CD4-positive, alpha-beta memory T cell (primary cell): ENCODE measurements at regions not wholly inside any gene's neighbourhood (a gene's known extent, or its start where the extent isn't known, plus 50 kb on each side); places are given as distances from the start of the nearest gene placed in this dataset.

Source experiments
- CTCF ChIA-PET: fragments of 350-600 bp; sonication (Branson Sonifier 250); formaldehyde crosslinking; loops from one replicate; lab custom pipeline; 2021; ENCODE audit warnings: inconsistent platforms; ENCODE audit not compliant: partially characterized antibody; lab: Charles Lee
- POLR2A ChIA-PET: fragments of 350-600 bp; sonication (Branson Sonifier 250); formaldehyde crosslinking; loops from one replicate; lab custom pipeline; 2021; ENCODE audit not compliant: partially characterized antibody; lab: Charles Lee
- DNase-seq, 5 donors: peaks; one replicate each; pipeline versions ENCODE4 v3.0.0 to v3.0.0-alpha.2; 2020 to 2022; ENCODE audit warnings: mixed read lengths in 1 of 5
- H3K27ac ChIP-seq: one replicate; pipeline ENCODE4 v1.7.0; 2013; ENCODE audit warnings: low read depth, low read length
- H3K27me3 ChIP-seq: 2 replicates; pipeline ENCODE4 v1.7.0; 2013; ENCODE audit warnings: mild to moderate bottlenecking, low read length, moderate library complexity; ENCODE audit not compliant: insufficient read depth
- H3K36me3 ChIP-seq: 2 replicates; pipeline ENCODE4 v1.7.0; 2013; ENCODE audit warnings: mild to moderate bottlenecking, low read length, moderate library complexity; ENCODE audit not compliant: insufficient read depth
- H3K4me1 ChIP-seq: 2 replicates; pipeline ENCODE4 v1.7.0; 2013; ENCODE audit warnings: mild to moderate bottlenecking, low read length, moderate library complexity; ENCODE audit not compliant: insufficient read depth
- H3K4me3 ChIP-seq, 2 donors: one replicate each; pipeline ENCODE4 v1.7.0; 2013; ENCODE audit warnings: low read length in 2 of 2, mild to moderate bottlenecking in 1 of 2
- H3K9me3 ChIP-seq, 2 donors: one replicate each; pipeline ENCODE4 v1.7.0; 2013; ENCODE audit warnings: low read length in 2 of 2, control low read depth in 1 of 2; ENCODE audit not compliant: control insufficient read depth in 1 of 2
- H3K27ac Mint-ChIP-seq, 7 donors: one replicate each; pipeline ENCODE4 v1.8.0; 2020 to 2021; ENCODE audit warnings: mixed read lengths in 7 of 7, mild to moderate bottlenecking in 6 of 7, inconsistent platforms in 3 of 7, moderate library complexity in 3 of 7
- H3K27me3 Mint-ChIP-seq, 2 donors: one replicate each; pipeline ENCODE4 v1.8.0; 2020 to 2021; ENCODE audit warnings: mixed read lengths in 2 of 2
- H3K36me3 Mint-ChIP-seq, 2 donors: one replicate each; pipeline ENCODE4 v1.8.0; 2020 to 2021; ENCODE audit warnings: mixed read lengths in 2 of 2, inconsistent platforms in 1 of 2, mild to moderate bottlenecking in 1 of 2
- H3K4me1 Mint-ChIP-seq, 4 donors: one replicate each; pipeline ENCODE4 v1.8.0; 2020 to 2021; ENCODE audit warnings: mixed read lengths in 4 of 4, mild to moderate bottlenecking in 1 of 4
- H3K4me3 Mint-ChIP-seq, 8 donors: one replicate each; pipeline ENCODE4 v1.8.0; 2020 to 2021; ENCODE audit warnings: mixed read lengths in 8 of 8, mild to moderate bottlenecking in 7 of 8, moderate library complexity in 6 of 8, inconsistent platforms in 3 of 8
- H3K9me3 Mint-ChIP-seq, 8 donors: one replicate each; pipeline ENCODE4 v1.8.0; 2020 to 2021; ENCODE audit warnings: mixed read lengths in 8 of 8, mild to moderate bottlenecking in 5 of 8, inconsistent platforms in 3 of 8, moderate library complexity in 1 of 8
- intact Hi-C: fragments of 100-400 bp; cut with micrococcal nuclease; formaldehyde crosslinking; loops from one replicate; pipeline ENCODE4 v1.15.1; 2023

DNA sequence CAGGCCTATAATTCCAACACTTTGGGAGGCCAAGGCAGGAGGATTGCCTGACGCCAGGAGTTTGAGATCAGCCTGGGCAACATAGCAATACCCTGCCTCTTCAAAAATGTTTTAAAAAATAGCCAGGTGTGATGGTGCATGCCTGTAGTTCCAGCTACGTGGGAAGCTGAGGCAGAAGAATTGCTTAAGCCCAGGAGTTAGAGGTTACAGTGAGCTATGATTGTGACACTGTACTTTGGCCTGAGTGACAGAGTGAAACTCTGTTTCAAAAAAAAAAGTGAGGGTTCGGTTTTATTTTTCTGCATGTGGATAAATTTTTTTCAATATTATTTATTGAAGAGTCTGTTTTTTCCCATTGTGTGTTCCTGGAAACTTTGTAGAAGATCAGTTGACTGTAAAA, 208.1 kb downstream of the SLC4A3 start:
- ChIA-PET POLR2A (no interaction called here), CTCF (no interaction called here)
- Histone ChIP-seq H3K27ac (no peak overlapping the region), H3K36me3 (no peaks in the 10 kb centered on the region), H3K27me3 (no peaks in the 10 kb centered on the region), H3K4me1 (no peaks in the 10 kb centered on the region), H3K4me3 (no peak overlapping the region), H3K9me3 (no peaks in the 10 kb centered on the region)
- Mint-ChIP-seq H3K36me3 (no peaks in the 10 kb centered on the region), H3K9me3 (peaks cover 0 to 3% (median 0%) of the 10 kb centered on the region in 8 donors), H3K4me1 (no peaks in the 10 kb centered on the region), H3K4me3 (no peak overlapping the region), H3K27me3 (peaks cover 0 to 3% of the 10 kb centered on the region in 2 donors), H3K27ac (no peak overlapping the region)
- intact Hi-C loops = no loop called here
- no peak for DNase-seq

DNA sequence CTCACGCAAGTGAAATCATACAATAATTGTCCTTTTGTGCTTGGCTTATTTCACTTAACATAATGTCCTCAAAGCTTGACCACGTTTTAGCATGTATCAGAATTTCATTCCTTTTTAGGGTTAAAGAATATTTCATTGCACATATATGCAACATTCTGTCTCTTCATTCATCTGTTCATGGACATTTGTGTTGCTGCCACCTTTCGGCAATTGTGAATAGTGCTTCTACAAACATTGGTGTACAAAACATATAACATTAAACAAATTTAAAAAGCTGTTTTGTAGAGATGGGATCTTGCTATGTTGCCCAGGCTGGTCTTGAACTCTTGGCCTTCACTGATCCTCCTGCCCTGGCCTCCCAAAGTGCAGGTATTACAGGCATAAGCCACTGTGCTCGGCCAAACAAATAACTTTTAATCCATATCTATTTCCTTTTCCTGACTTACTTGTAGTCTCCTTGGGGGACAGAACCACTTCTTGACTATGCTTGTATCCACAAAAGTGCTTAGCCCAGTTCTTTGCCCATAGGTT, 209.3 kb downstream of the SLC4A3 start:
- Histone ChIP-seq H3K4me3 (no peak overlapping the region), H3K4me1 (no peaks in the 10 kb centered on the region), H3K9me3 (no peaks in the 10 kb centered on the region), H3K27ac (no peak overlapping the region), H3K36me3 (no peaks in the 10 kb centered on the region), H3K27me3 (no peaks in the 10 kb centered on the region)
- no peaks in the 10 kb centered on the region for H3K36me3 Mint-ChIP-seq
- CTCF ChIA-PET = no interaction called here
- H3K9me3 Mint-ChIP-seq = peaks cover 0 to 3% (median 0%) of the 10 kb centered on the region in 8 donors
- POLR2A ChIA-PET = no interaction called here
- H3K4me1 Mint-ChIP-seq = no peaks in the 10 kb centered on the region
- DNase-seq = no peak
- intact Hi-C loops = no loop called here
- no peak overlapping the region for H3K4me3 Mint-ChIP-seq
- H3K27ac Mint-ChIP-seq = no peak overlapping the region
- H3K27me3 Mint-ChIP-seq = peaks cover 0 to 3% of the 10 kb centered on the region in 2 donors

DNA sequence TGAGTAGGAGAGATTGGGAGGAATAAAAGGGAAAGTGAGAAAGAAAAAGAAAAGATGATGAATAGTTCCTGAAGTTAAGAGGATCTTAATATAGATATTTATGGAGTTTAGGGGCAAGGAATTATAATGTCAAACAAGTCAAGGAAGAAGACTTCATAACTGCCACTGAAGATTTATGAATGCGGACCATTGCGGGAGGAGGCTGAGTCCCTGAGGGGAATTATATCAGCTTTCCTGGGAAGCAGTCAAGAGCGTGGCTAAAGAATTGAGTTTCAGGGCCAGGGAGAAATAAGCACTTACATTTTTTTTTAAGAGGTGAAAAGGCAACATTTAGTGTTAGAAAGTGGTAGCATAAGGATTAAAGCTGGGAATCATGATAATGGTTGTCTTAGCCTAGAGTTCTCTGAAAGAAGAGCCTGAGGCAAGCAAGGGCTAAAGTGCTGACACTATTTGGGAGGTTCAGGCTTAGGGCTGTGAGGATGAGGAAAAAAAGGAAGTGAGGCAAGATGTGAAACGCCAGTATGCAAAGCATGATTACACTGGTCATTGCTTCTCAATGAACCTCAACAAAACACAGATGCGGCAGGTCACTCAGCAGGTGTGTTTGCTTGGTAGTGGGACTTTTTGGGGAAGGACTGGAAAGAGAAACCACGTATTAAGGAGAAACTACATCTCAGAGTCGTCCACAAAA, 217.1 kb downstream of the SLC4A3 start:
- Mint-ChIP-seq H3K36me3 (no peaks in the 10 kb centered on the region), H3K27me3 (peaks cover 0 to 7% of the 10 kb centered on the region in 2 donors), H3K27ac (no peak overlapping the region), H3K4me3 (no peak overlapping the region), H3K4me1 (no peaks in the 10 kb centered on the region), H3K9me3 (peaks cover 0 to 2% (median 0%) of the 10 kb centered on the region in 8 donors)
- no peak overlapping the region for H3K27ac ChIP-seq
- POLR2A ChIA-PET = no interaction called here
- CTCF ChIA-PET = no interaction called here
- DNase-seq = no peak
- H3K4me3 ChIP-seq = no peak overlapping the region
- intact Hi-C loops = no loop called here
- H3K4me1 ChIP-seq = no peaks in the 10 kb centered on the region
- no peaks in the 10 kb centered on the region for H3K9me3 ChIP-seq
- no peaks in the 10 kb centered on the region for H3K36me3 ChIP-seq
- H3K27me3 ChIP-seq = no peaks in the 10 kb centered on the region

DNA sequence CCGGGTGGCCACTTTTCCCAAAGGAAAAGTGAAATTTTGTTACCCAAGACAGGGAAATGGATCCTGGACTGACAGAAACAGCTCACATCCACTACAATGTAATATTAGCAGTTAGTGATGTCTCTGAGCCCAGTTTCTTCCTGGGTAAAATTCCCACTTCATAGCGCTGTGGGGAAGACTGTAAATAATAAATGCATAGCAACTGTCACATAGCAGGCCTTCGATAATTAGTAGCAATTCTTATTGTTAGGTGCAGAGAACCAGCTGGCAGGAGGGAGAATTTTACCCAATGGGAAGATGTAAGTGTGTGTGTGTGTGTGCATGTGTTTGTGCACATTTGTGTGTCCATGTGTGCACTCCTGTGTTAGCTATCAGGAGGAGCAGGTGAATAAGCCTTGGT, 221.5 kb downstream of the SLC4A3 start:
- no peaks in the 10 kb centered on the region for H3K36me3 Mint-ChIP-seq
- H3K4me1 ChIP-seq = no peaks in the 10 kb centered on the region
- H3K9me3 ChIP-seq = no peaks in the 10 kb centered on the region
- ChIA-PET POLR2A (no interaction called here), CTCF (no interaction called here)
- H3K36me3 ChIP-seq = no peaks in the 10 kb centered on the region
- H3K27me3 ChIP-seq = no peaks in the 10 kb centered on the region
- H3K4me3 ChIP-seq = no peak overlapping the region
- H3K27me3 Mint-ChIP-seq = peaks cover 3 to 18% of the 10 kb centered on the region in 2 donors
- H3K4me1 Mint-ChIP-seq = no peaks in the 10 kb centered on the region
- no peak for DNase-seq
- H3K4me3 Mint-ChIP-seq = no peak overlapping the region
- H3K9me3 Mint-ChIP-seq = peaks cover 0 to 5% (median under 1%) of the 10 kb centered on the region in 8 donors
- intact Hi-C loops = no loop called here
- H3K27ac Mint-ChIP-seq = no peak overlapping the region
- no peak overlapping the region for H3K27ac ChIP-seq

DNA sequence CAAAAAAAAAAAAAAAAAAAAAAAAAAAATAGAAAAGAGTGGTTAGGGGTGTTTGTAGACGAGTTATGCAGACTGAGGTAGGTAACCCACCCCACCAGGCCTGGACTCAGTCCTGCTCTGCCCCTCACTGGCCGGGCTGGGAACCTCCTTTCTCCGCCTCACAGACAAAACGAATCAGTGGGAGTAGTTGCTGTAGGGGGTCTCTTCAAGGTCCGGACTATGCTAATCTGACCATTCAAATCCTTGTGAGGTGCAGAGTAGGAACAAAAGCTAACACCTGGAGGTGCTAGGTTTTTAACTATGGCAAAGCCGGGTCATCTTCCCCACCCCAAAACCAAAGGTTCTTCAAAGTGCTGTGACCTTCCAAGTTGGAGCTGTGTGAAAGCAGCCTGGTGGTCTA, 223.7 kb downstream of the SLC4A3 start:
- Mint-ChIP-seq H3K27me3 (peaks cover 7 to 16% of the 10 kb centered on the region in 2 donors), H3K27ac (no peak overlapping the region), H3K4me3 (no peak overlapping the region), H3K36me3 (no peaks in the 10 kb centered on the region), H3K4me1 (no peaks in the 10 kb centered on the region), H3K9me3 (peaks cover 0 to 5% (median under 1%) of the 10 kb centered on the region in 8 donors)
- no peak overlapping the region for H3K27ac ChIP-seq
- H3K36me3 ChIP-seq = no peaks in the 10 kb centered on the region
- POLR2A ChIA-PET = no interaction called here
- DNase-seq = no peak
- no peaks in the 10 kb centered on the region for H3K27me3 ChIP-seq
- no peaks in the 10 kb centered on the region for H3K4me1 ChIP-seq
- intact Hi-C loops = no loop called here
- no peak overlapping the region for H3K4me3 ChIP-seq
- CTCF ChIA-PET = no interaction called here
- H3K9me3 ChIP-seq = no peaks in the 10 kb centered on the region

DNA sequence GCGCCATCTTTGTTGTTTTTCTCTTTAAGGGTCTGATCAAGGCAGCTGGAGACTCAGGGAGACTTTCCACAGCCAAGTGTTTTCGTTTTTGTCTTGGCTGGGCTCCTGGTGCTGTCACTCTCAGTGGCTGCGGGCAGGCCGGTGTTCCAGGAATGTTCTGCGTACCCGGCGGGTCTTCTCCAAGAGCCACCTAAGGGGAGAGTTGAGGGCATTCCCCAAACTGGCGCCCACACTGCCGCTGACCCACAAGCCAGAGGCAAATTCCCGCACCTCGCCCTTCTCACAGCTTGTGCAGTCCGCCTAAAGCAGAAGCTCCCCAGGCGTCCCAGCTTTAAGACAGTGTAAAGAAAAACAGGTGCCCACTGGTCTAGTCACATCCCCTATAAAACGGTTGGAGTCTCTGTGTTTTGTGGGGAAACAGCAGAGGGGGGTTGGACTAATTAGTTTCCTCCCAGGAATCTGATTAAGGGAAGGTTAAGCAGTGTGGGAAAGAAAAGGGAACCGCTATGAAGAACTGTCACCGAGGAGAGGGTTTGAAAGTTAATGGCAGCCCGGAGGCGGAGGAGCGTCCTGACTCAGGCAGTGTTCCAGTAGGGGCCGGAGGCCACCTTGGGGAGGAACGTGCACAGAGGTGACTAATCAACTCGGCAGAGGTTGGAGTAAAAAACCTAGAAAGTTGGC, 224.5 kb downstream of the SLC4A3 start:
- H3K9me3 ChIP-seq = no peaks in the 10 kb centered on the region
- Mint-ChIP-seq H3K36me3 (no peaks in the 10 kb centered on the region), H3K4me3 (no peak overlapping the region), H3K27ac (no peak overlapping the region), H3K27me3 (peaks cover 9 to 16% of the 10 kb centered on the region in 2 donors), H3K4me1 (no peaks in the 10 kb centered on the region), H3K9me3 (peaks cover 0 to 5% (median under 1%) of the 10 kb centered on the region in 8 donors)
- H3K27ac ChIP-seq = no peak overlapping the region
- intact Hi-C loops = no loop called here
- POLR2A ChIA-PET = no interaction called here
- no peak for DNase-seq
- no peak overlapping the region for H3K4me3 ChIP-seq
- H3K4me1 ChIP-seq = no peaks in the 10 kb centered on the region
- CTCF ChIA-PET = no interaction called here
- H3K36me3 ChIP-seq = no peaks in the 10 kb centered on the region
- H3K27me3 ChIP-seq = no peaks in the 10 kb centered on the region

DNA sequence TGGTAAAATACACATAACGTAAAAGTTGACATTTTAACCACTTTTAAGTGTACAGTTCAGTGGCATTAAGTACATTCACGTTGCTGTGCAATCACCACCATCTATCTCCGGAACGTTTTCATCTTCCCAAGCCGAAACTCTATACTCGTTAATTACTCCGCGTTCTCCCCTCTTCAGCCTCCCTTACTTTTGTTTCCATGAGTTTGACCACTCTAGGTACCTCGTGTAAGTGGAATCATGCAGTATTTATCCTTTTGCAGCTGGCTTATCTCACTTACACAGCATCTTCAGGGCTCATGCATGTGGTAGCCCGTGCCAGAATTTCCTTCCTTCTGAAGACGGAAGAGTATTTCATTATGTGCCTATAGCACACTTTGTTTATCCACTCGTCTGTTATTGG, 225.2 kb downstream of the SLC4A3 start:
- ChIA-PET CTCF (no interaction called here), POLR2A (no interaction called here)
- no peaks in the 10 kb centered on the region for H3K27me3 ChIP-seq
- no peaks in the 10 kb centered on the region for H3K36me3 Mint-ChIP-seq
- DNase-seq = no peak
- no peak overlapping the region for H3K4me3 ChIP-seq
- no peaks in the 10 kb centered on the region for H3K4me1 ChIP-seq
- intact Hi-C loops = no loop called here
- peaks cover 9 to 16% of the 10 kb centered on the region in 2 donors for H3K27me3 Mint-ChIP-seq
- H3K36me3 ChIP-seq = no peaks in the 10 kb centered on the region
- H3K4me1 Mint-ChIP-seq = no peaks in the 10 kb centered on the region
- H3K27ac ChIP-seq = no peak overlapping the region
- H3K27ac Mint-ChIP-seq = no peak overlapping the region
- H3K9me3 ChIP-seq = no peaks in the 10 kb centered on the region
- peaks cover 0 to 5% (median under 1%) of the 10 kb centered on the region in 8 donors for H3K9me3 Mint-ChIP-seq
- H3K4me3 Mint-ChIP-seq = no peak overlapping the region
